Heart left ventricle (tissue), 16 donors: ENCODE measurements at regions not wholly inside any gene's neighbourhood (a gene's known extent, or its start where the extent isn't known, plus 50 kb on each side); places are given as distances from the start of the nearest gene placed in this dataset.

Experiments
- ATAC-seq, 4 donors: fragments of 200-7000 bp; cut with Tn5 transposase; one replicate each; pipeline ENCODE4 v1.9.1; 2020 to 2022; ENCODE audit warnings: moderate library complexity in 4 of 4, mild to moderate bottlenecking in 3 of 4, moderate number of reproducible peaks in 1 of 4
- DNase-seq, 5 donors: peaks; one replicate each; pipeline ENCODE4 v3.0.0-alpha.2; 2020
- H3K27ac ChIP-seq, 12 donors: fragments of 200-600 bp; sonication (generic) in 4 of 12; one replicate each; pipeline versions ENCODE4 v1.5.0 to v1.8.0; 2016 to 2022; ENCODE audit warnings: mild to moderate bottlenecking in 2 of 12
- H3K27me3 ChIP-seq, 9 donors: fragments of 200-600 bp; sonication (generic) in 2 of 9; one replicate each; pipeline versions ENCODE4 v1.5.1 to v1.8.0; 2016 to 2022; ENCODE audit warnings: mild to moderate bottlenecking in 3 of 9
- H3K36me3 ChIP-seq, 9 donors: fragments of 200-600 bp; sonication (generic) in 2 of 9; one replicate each; pipeline versions ENCODE4 v1.5.0 to v1.8.0; 2018 to 2022; ENCODE audit warnings: mild to moderate bottlenecking in 2 of 9
- H3K4me1 ChIP-seq, 12 donors: fragments of 200-600 bp; sonication (generic) in 4 of 12; one replicate each; pipeline versions ENCODE4 v1.5.0 to v1.8.0; 2016 to 2022; ENCODE audit warnings: mild to moderate bottlenecking in 3 of 12
- H3K4me3 ChIP-seq, 12 donors: fragments of 200-600 bp; sonication (generic) in 4 of 12; one replicate each; pipeline versions ENCODE4 v1.5.0 to v1.8.0; 2017 to 2022; ENCODE audit warnings: mild to moderate bottlenecking in 9 of 12, moderate library complexity in 4 of 12
- H3K9me3 ChIP-seq, 12 donors: fragments of 200-600 bp; sonication (generic) in 4 of 12; one replicate each; pipeline versions ENCODE4 v1.5.0 to v1.8.0; 2016 to 2022; ENCODE audit warnings: mild to moderate bottlenecking in 1 of 12
- CTCF ChIP-seq, 12 donors: fragments of 200-600 bp; sonication (generic) in 4 of 12; IDR thresholded peaks; one replicate each; pipeline versions ENCODE4 v1.5.0 to v1.8.0; 2018 to 2022; ENCODE audit warnings: antibody characterized with exemption in 12 of 12, mild to moderate bottlenecking in 5 of 12
- POLR2A ChIP-seq, 2 donors: fragments of 450-650 bp; IDR thresholded peaks; one replicate each; pipeline ENCODE4 v1.6.1; 2017; ENCODE audit warnings: antibody characterized with exemption in 2 of 2, mild to moderate bottlenecking in 2 of 2, moderate library complexity in 2 of 2
- WGBS, 4 donors: extraction: QIAGEN DNeasy Blood & Tissue Kit in 2 of 4; methylation state at CpG; one replicate each; pipeline versions ENCODE4 v1.1.5 to v1.1.7; 2013 to 2018; 5-methylcytosine and 5-hydroxymethylcytosine counted together
- intact Hi-C, 10 donors: fragments of 100-400 bp; cut with DNase I; formaldehyde crosslinking; loops; one replicate each; pipeline versions ENCODE4 v1.11.1 to v1.14.2; 2022
- donor health status: ischemic (EF 13 %, LVEDD 7.1; RV severe dilation, severe dysfunction).
- donor health status: healthy with polysubstance abuse.
- donor health status: DM: no; HTN: yes; CAD: no.
- donor health status: DM: no; HTN: no; CAD: no.
- donor health status: ischemic (EF 25% LVEDD 6.9; RV normal size, moderate dysfunction).
- donor health status: ischemic (EF 25% LVEDD 5.7; RV mildly dilated, moderate dysfunction).
- donor health status: healthy.
- donor health status: DM: yes; HTN: yes; CAD: no.
- donor health status: ischemic (EF 35%, LVEDD 5.7; RV mildly dilated, moderate dysfunction).
- donor health status: nonischemic (EF 11% LVEDD 7.7; RV severe dilation, severe dysfunction).
- donor health status: DM: yes; HTN: yes; CAD: no.
- donor health status: PGD.
- donor health status: ischemic (EF 29% LVEDD 5.4; RV normal size, mild dysfunction).
- donor health status: nonischemic (EF 23%, LVEDD 6.1; RV moderate dilation, normal function).

DNA sequence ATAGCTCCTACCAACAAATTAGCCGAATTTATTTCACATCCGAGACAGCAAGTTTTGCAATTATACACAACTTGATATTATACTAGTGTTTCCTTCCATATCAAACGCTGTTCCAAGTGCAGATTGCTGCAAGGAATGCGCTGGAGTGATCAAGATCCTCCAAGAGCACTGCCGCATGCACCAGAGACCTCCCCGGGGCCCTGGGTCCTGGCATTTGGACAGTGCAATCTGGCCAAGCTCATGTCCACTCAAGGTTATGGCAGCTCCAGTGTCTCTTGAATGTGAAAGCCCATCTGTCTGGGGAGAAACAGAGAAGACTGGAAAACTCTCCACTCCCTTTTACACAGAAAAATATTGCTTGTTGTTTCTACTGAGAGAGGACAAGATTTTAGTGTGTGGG, 111.9 kb downstream of the HSPH1 start:
- DNase-seq (no peak), ATAC-seq (no peak)
- Histone ChIP-seq H3K27ac (no peak overlapping the region), H3K36me3 (no peaks in the 10 kb centered on the region), H3K4me3 (no peak overlapping the region), H3K4me1 (peaks cover 0 to 25% (median 10%) of the 10 kb centered on the region in 12 donors), H3K9me3 (no peaks in the 10 kb centered on the region), H3K27me3 (no peaks in the 10 kb centered on the region)
- intact Hi-C loops = loop anchor here in 9 of 10 donors (5.0 to 10.0 kb wide), 7 partner anchors 73 to 915 kb away; partner anchors contain the start of gene HMGB1 (in 1 of the 9)
- TF ChIP-seq POLR2A (IDR thresholded peaks at IDR 0.05) = no peak
- TF ChIP-seq CTCF (IDR thresholded peaks at IDR 0.05) = no peak
- 64 to 78% (median 69%) methylated on average over 6 of the region's 6 CpGs for WGBS, 4 donors

DNA sequence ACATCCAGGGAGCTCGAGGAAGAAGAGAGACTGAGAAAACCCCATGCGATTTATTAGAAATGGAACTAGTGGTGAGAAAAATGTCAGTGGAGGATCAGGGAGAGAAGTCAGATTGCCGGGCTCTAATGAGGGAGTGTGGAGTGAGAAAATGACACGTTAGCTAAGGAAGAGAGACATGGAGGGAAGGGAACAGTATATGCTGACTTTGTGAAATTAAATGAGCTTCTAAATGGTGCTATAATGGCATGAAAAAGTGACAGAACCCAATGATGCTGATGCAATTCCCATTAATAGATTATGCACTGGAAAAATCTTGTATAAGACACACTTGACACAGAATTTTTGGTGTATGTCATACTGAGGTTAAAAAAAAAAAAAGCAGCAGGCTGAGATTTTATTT, 112.6 kb downstream of the HSPH1 start:
- H3K4me3 ChIP-seq = no peak overlapping the region
- 80 to 88% (median 84%) methylated on average over 4 of the region's 4 CpGs for WGBS, 4 donors
- DNase-seq (no peak), ATAC-seq (no peak)
- intact Hi-C loops = loop anchor here in 9 of 10 donors (5.0 to 10.0 kb wide), 7 partner anchors 72 to 914 kb away; partner anchors contain the start of gene HMGB1 (in 1 of the 9)
- peaks cover 0 to 2% (median 0%) of the 10 kb centered on the region in 9 donors for H3K27me3 ChIP-seq
- peaks cover 0 to 33% (median 10%) of the 10 kb centered on the region in 12 donors for H3K4me1 ChIP-seq
- H3K27ac ChIP-seq = no peak overlapping the region
- H3K36me3 ChIP-seq = no peaks in the 10 kb centered on the region
- no peaks in the 10 kb centered on the region for H3K9me3 ChIP-seq
- TF ChIP-seq POLR2A (IDR thresholded peaks at IDR 0.05) (no peak), CTCF (IDR thresholded peaks at IDR 0.05) (no peak)

DNA sequence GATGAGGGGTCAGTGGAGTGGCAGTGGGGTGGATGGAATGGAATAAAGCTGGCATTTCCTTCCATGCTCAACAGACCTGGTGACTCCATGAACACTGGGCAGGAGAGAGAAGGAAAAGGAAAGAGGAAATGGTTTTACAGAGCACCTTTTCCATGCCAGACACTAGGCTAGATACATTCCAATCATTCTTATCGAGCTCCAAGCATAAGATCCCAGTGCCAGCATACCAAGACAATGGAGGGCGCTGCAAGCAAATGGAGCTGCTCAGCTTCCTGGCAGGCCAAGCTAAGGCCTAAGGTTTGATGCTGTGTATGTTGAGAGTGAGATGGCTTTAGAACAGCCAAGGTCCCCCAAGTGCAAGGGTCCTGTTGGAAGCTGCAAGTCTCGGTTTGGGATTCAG, 113.2 kb downstream of the HSPH1 start:
- intact Hi-C loops = loop anchor here in 9 of 10 donors (5.0 to 10.0 kb wide), 7 partner anchors 71 to 914 kb away; partner anchors contain the start of gene HMGB1 (in 1 of the 9)
- Histone ChIP-seq H3K36me3 (no peaks in the 10 kb centered on the region), H3K27me3 (peaks cover 0 to 5% (median 0%) of the 10 kb centered on the region in 9 donors), H3K4me1 (peaks cover 0 to 33% (median 10%) of the 10 kb centered on the region in 12 donors), H3K4me3 (no peak overlapping the region), H3K27ac (no peak overlapping the region), H3K9me3 (no peaks in the 10 kb centered on the region)
- TF ChIP-seq POLR2A (IDR thresholded peaks at IDR 0.05) = no peak
- ATAC-seq (no peak), DNase-seq (no peak)
- 81 to 89% (median 84%) methylated on average over 3 of the region's 3 CpGs for WGBS, 4 donors

- DNase-seq (peak in 2 of 5 donors; percentile 11 to 45), ATAC-seq (peak in 2 of 4 donors; percentile 19 to 24)
- TF ChIP-seq POLR2A (IDR thresholded peaks at IDR 0.05) (no peak), CTCF (IDR thresholded peaks at IDR 0.05) (no peak)
- Histone ChIP-seq H3K9me3 (no peaks in the 10 kb centered on the region), H3K36me3 (no peaks in the 10 kb centered on the region), H3K27me3 (peaks cover 0 to 7% (median 0%) of the 10 kb centered on the region in 9 donors), H3K4me3 (no peak overlapping the region), H3K4me1 (peaks cover 0 to 33% (median 10%) of the 10 kb centered on the region in 12 donors), H3K27ac (no peak overlapping the region)
- 33 to 41% (median 37%) methylated on average over 16 of the region's 16 CpGs for WGBS, 4 donors
- intact Hi-C loops = loop anchor here in 9 of 10 donors (5.0 to 10.0 kb wide), 7 partner anchors 69 to 912 kb away; partner anchors contain the start of gene HMGB1 (in 1 of the 9)
Measured at GRCh38 chr13:31046711-31047279, 114.3 kb downstream of the TEX26 start.
